Prostate gland (tissue), 2 donors: ENCODE measurements at regions not wholly inside any gene's neighbourhood (a gene's known extent, or its start where the extent isn't known, plus 50 kb on each side); places are given as distances from the start of the nearest gene placed in this dataset.
A peak's percentile ranks its signal among the peaks of the same experiment; 100 is the strongest.

ENCODE experiments used
- POLR2A ChIP-seq: fragments of 450-650 bp; IDR thresholded peaks from one replicate; pipeline ENCODE4 v1.6.1; 2016; ENCODE audit warnings: antibody characterized with exemption, mild to moderate bottlenecking
- TF ChIP-seq, protein P1 (sequence below), 4 experiments: fragments of 200-600 bp in 2 of 4; fragments of 450-650 bp in 2 of 4; sonication (generic) in 2 of 4; IDR thresholded peaks; 1 replicate in 3 of 4; 2 replicates in 1 of 4; pipeline ENCODE4 v1.5.1; 2016 to 2019; ENCODE audit warnings: antibody characterized with exemption in 4 of 4, mild to moderate bottlenecking in 2 of 4, moderate library complexity in 2 of 4

DNA sequence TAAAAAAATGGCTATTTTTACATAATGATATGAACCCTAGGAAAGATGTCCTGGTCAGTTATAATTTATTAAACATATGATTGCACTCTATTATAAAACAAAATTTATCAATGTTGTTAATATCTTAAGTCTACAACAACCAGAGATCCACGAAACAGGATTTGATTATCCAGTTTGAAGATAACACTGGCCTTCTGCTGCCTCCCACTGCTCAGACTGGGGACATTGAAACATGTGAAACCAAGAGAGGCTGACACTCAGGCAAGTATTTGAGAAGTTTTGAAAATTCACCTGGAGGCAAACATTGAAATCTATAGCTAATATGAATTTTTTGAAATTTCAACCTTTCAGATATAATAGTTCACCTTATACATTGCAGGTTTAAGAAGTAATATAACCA, 219.3 kb upstream of the HSF2 start:
- TF ChIP-seq, protein P1, sequence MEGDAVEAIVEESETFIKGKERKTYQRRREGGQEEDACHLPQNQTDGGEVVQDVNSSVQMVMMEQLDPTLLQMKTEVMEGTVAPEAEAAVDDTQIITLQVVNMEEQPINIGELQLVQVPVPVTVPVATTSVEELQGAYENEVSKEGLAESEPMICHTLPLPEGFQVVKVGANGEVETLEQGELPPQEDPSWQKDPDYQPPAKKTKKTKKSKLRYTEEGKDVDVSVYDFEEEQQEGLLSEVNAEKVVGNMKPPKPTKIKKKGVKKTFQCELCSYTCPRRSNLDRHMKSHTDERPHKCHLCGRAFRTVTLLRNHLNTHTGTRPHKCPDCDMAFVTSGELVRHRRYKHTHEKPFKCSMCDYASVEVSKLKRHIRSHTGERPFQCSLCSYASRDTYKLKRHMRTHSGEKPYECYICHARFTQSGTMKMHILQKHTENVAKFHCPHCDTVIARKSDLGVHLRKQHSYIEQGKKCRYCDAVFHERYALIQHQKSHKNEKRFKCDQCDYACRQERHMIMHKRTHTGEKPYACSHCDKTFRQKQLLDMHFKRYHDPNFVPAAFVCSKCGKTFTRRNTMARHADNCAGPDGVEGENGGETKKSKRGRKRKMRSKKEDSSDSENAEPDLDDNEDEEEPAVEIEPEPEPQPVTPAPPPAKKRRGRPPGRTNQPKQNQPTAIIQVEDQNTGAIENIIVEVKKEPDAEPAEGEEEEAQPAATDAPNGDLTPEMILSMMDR (IDR thresholded peaks at IDR 0.05) = peak in 1 of 4 experiments; percentile 21
- TF ChIP-seq POLR2A = no peak
